ENCODE measurements at regions not wholly inside any gene's neighbourhood (a gene's known extent, or its start where the extent isn't known, plus 50 kb on each side); places are given as distances from the start of the nearest gene placed in this dataset.

DNA sequence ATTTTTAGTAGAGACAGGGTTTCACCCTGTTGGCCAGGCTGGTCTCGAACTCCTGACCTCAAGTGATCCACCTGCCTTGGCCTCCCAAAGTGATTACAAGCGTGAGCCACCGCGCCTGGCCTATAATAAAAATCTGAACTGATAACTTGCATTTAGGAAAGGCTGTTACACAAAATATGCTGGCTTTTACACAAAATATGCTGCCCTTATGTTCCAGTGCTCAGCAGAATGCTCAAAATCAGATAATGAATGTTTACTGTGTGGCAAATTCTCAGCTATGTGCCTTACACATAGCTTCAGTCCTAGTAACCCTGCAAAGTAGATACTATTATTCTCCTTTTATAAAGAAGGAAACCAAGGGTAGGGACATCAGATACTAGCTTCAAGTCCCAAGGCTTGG lies 141.3 kb upstream of the MSX2 start:
- TF ChIP-seq, protein P1, sequence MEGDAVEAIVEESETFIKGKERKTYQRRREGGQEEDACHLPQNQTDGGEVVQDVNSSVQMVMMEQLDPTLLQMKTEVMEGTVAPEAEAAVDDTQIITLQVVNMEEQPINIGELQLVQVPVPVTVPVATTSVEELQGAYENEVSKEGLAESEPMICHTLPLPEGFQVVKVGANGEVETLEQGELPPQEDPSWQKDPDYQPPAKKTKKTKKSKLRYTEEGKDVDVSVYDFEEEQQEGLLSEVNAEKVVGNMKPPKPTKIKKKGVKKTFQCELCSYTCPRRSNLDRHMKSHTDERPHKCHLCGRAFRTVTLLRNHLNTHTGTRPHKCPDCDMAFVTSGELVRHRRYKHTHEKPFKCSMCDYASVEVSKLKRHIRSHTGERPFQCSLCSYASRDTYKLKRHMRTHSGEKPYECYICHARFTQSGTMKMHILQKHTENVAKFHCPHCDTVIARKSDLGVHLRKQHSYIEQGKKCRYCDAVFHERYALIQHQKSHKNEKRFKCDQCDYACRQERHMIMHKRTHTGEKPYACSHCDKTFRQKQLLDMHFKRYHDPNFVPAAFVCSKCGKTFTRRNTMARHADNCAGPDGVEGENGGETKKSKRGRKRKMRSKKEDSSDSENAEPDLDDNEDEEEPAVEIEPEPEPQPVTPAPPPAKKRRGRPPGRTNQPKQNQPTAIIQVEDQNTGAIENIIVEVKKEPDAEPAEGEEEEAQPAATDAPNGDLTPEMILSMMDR (conservative IDR thresholded peaks at IDR 0.05 in 1 of 2, IDR thresholded peaks at IDR 0.05 in 1 of 2; ENCODE audit: extremely low read depth in 1 of 2, insufficient read depth in 1 of 2, low read depth in 1 of 2, low read length in 2 of 2) = no peak
- TF ChIP-seq EZH2 (IDR thresholded peaks at IDR 0.05; ENCODE audit: borderline replicate concordance, low read length) = no peak

All from mammary epithelial cell (primary cell).